LNCAP (cell line): ENCODE measurements at regions not wholly inside any gene's neighbourhood (a gene's known extent, or its start where the extent isn't known, plus 50 kb on each side); places are given as distances from the start of the nearest gene placed in this dataset.

Experiments
- TF ChIP-seq, protein P1 (sequence below): fragments of 450-650 bp; IDR thresholded peaks from 2 replicates; pipeline ENCODE4 v1.5.1; 2017; ENCODE audit warnings: mild to moderate bottlenecking

DNA sequence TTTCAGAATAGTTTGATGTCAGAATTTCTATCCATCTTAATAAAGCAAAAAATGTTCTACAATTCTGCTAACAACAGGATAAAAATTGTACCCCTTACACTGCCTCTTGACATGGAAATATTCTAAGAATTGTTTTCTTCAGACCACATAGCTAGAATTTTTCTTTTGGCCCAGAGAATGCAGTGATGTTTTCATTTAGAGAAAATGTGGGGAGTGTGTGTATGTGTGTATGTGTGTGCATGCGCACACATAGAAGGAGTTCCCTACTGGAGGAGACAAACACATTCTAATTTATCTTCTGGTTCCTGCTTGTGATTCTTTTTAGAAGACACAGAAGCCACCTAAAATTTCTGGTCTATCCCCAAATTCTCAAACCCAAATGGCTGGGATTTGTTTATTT, 1145.7 kb downstream of the VRK1 start:
- TF ChIP-seq, protein P1, sequence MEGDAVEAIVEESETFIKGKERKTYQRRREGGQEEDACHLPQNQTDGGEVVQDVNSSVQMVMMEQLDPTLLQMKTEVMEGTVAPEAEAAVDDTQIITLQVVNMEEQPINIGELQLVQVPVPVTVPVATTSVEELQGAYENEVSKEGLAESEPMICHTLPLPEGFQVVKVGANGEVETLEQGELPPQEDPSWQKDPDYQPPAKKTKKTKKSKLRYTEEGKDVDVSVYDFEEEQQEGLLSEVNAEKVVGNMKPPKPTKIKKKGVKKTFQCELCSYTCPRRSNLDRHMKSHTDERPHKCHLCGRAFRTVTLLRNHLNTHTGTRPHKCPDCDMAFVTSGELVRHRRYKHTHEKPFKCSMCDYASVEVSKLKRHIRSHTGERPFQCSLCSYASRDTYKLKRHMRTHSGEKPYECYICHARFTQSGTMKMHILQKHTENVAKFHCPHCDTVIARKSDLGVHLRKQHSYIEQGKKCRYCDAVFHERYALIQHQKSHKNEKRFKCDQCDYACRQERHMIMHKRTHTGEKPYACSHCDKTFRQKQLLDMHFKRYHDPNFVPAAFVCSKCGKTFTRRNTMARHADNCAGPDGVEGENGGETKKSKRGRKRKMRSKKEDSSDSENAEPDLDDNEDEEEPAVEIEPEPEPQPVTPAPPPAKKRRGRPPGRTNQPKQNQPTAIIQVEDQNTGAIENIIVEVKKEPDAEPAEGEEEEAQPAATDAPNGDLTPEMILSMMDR = no peak

DNA sequence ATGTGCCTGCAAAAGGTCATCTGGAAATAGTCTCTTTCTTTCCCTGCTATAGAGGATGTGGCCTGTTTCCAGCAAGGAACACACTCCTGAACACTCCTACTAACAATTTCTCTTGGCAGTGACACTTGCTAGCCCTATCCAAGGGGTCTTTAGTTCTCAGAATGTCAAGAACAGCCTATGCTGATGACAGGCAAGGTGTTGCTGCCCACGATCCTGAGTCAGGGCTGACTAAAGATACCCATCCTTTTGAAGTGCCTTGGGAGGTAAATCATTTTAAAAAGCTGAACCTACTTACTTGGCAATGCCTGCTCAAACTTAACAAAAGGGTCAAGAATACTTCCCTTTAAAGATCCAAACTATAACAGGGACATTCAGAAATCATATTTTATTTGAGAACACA, 1146.4 kb downstream of the VRK1 start:
- TF ChIP-seq, protein P1 = no peak

DNA sequence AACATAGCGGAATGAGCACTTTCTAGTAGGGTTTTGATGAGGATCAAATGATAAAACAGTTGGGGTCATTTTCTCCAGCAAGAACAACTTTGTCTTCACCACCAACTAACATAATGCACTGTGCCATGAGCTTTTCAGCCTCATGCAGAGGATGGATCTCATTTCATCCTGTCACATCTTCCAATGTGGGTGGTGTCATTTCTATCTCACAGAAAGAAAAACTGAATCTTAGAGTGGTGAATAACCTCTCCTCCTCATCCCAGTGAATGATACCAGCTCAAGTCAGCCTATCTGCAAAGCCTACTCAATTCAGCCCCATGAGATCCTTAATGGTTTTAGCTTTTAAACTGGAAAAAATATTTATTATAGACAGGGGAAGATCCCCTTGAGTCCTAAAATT, 1147.2 kb downstream of the VRK1 start:
- TF ChIP-seq, protein P1 = no peak

DNA sequence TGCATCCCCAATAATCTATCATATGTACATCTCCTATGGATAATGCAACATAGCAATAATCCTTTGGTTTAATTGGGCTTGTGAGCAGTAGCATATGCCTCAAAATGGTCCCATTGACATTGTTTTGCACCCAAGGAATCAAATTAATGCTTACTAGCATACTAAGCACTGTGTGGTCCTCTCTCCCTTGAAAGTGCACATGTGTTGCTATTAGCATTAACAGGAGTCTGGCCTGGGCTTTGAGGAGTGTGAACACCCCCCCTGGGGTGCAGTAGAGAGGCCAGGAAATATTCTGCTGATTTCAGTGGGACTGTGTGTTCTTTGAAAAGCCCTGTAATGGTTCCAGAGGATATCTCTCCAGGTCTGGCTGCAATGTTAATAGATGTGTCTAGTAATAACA, 1148.4 kb downstream of the VRK1 start:
- TF ChIP-seq, protein P1 = no peak

DNA sequence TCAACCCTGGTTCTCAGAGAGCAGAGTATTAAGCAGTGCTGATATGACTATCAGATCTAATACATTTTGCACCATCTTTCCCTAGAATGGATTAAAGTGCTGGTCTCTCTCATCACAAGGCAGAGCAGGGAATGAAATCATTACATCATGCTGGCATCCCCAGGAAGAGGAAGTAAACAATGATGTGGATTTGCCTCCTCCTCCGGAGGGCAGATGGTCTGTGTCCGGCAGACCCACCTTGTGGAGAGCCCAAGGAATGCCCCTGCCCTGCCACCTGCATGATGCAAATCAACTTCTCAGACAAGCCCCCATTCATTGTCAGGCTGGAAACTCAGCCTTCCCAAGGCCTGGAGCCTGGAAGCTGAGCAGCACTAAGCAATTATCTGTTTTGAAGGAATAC, 1149.1 kb downstream of the VRK1 start:
- TF ChIP-seq, protein P1 = no peak

DNA sequence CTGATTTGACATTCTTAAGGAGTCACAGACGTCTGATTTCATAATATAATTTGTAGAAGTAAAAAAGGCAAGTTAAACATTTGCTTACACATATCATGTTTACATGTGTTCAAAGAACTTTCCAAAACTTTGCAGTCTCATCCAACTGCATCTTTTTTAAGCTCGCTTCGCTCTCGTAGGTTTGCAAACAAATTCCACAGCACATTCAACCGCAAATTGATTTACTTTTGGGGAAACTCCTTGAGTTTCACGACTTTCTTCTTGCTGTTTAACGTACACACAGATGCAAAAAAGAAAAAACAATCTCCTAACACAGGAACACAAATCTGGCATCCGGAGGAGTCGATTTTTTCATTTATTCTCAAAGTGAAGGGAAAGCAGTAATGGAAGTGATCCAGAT, 1149.5 kb downstream of the VRK1 start:
- TF ChIP-seq, protein P1 = no peak

DNA sequence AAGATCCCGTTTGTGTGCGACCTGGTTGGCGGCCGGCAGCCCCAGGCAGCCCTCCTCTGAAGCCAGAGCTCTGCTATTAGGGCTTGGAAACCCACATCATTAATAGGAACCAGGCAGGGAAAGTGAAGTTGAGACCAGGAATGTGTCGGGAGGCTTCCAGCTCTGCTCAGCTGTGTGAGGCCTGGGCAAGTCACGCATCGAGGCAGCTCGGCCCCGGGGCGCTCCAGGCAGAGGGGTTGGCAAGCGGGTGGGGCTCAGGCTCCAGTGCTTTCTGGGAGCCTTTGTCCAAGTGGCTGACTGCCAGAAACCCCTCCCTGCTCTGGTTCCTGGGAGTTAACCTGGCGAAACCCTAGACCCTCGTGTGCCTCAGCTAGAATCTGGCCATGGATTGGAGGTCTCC, 1151.7 kb downstream of the VRK1 start:
- TF ChIP-seq, protein P1 = no peak

DNA sequence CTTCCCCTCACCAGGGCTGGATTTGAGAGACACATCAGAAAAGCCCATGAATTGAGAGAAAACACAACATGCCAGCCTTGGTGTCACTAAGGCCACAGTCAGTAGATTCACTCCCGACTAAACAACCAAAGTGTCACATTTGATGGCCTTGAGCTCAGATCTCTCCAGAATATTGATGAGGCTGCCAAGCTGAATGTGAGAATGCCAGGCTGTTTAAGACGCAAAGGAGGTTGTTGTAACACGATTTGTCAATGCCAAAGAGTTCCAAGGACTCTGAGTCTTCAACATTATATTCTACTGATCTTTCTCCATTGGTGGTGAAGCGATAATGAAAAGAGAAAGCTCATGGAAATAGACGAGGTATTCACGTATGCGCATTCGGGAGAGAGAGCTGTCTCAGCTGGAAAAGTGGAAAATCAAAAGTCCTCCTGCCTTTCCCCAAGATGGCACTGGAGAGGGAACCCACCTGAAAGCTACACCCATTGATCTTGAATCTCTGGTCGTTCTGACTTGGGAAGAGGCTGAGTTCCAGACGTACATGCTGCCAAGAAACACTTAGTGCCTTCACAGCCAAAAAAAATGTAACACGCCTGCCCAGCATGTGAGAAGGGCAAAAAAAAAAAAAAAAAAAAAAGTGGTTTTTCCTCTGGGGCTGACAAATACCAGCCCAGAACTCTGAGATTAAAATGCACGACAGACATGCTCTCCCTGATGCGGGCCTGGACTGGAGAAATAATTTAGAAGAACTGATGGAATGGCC, 1159.6 kb downstream of the VRK1 start:
- TF ChIP-seq, protein P1 = no peak
